GM21723 (cell line): ENCODE measurements at regions not wholly inside any gene's neighbourhood (a gene's known extent, or its start where the extent isn't known, plus 50 kb on each side); places are given as distances from the start of the nearest gene placed in this dataset.
A peak's percentile ranks its signal among the peaks of the same experiment; 100 is the strongest.
"Not testable (repeated sequence)": the region's sequence is repeated elsewhere in the genome, so short reads cannot be mapped to it uniquely, and the experiment has no call there.

Source experiments
- ATAC-seq: cut with Tn5 transposase; IDR thresholded peaks from one replicate; pipeline ENCODE4 v1.9.1; 2021; ENCODE audit warnings: mild to moderate bottlenecking, moderate library complexity; ENCODE audit not compliant: unreplicated experiment

DNA sequence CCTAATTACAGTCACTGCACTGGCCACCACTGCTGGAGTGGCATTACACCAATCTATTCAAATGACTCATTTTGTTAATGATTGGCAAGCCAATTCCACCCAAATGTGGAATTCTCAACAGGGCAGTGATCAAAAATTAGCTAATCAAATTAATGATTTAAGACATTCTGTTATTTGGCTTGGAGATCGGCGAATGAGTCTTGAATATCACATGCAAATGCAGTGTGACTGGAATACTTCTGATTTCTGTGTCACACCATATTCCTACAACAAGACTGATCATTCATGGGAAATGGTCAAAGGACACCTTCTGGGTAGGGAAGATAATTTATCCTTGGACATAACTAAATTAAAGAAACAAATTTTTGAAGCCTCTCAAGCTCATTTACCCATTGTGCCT, 165.1 kb downstream of the IER5 start:
- not testable (repeated sequence) for ATAC-seq

DNA sequence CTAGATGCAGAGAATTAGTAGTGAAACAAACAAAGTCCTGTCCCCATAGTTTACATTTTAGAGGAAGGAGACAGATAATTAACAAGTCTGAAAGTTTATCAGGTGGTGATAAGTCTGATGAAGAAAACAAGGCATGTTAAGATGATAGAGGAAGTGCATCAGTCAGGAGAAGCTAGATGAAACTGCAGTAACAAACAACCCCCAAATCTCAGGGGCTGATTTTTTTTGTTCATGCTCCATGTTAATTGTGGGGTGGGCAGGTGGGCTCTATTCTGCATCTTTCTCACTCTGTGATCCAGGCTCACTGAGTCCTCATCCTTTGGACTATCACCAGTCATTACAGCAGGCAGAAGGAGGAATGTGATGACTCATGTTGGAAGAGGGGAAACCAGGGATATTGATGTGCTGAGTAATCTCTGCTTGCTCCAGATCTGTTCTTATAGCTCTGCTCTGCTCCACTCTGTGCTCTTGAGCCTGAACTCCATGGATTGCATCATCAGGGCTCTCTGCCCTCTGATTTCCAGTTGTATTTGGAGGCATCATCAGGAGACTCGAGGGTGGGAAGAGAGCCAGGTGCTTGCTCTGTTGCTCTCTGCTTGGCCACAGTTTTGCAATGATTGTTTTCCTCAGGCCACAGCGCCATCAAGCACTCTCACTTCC, 166.9 kb downstream of the IER5 start:
- ATAC-seq = no peak

DNA sequence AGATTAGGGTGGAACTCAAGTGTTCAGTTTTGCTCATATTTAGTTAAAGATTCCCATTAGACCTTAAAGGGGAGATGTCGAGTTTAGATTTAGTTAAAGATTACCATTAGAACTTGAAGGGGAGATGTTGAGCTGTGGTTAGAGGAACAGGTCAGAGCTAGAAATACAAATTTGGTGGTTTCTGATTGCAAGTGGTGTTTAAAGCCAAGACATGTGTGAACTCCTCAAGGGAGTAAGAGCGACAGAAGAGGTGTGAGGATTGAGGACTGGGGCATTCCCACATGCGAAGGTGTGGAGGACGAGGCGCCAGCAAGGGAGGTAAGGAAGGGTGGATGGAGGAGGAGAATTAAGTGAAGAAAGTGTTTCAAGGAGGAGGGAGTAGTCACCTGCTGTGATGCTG, 168.6 kb downstream of the IER5 start:
- peak; percentile 57 for ATAC-seq

DNA sequence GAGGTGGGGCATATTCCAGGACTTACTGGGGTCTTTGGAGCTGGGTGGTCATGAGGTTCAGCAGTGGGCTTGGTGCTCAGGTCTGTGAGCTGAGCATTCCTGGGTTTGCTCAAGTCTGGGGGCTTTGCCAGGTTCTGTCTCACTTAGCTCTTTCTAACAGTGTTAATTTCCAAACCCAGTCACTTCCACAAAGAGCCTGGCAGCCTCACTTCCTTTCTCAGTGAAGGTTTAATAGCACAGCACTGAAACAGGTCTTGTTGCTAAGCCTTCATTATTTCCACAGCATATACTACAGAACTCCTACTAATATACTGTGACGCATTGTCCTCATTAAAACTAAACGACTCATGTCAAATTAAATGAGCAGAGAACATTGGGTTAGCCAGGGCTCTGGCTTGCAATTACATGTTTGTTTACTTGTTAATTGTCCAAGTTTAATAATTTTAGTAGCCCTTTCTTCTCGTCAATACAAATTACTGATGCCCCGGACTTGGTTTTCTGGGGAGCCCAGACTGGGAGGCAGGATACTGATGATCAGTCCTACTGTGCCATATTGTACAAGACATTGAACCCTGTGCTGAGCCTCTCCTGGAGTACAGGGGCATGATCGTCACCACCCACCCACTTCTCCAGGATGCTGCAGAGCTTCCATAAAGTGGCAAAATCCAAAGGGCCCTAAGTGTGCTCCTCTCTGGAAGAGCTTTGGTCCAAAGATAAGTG, 170.7 kb downstream of the IER5 start:
- no peak for ATAC-seq

DNA sequence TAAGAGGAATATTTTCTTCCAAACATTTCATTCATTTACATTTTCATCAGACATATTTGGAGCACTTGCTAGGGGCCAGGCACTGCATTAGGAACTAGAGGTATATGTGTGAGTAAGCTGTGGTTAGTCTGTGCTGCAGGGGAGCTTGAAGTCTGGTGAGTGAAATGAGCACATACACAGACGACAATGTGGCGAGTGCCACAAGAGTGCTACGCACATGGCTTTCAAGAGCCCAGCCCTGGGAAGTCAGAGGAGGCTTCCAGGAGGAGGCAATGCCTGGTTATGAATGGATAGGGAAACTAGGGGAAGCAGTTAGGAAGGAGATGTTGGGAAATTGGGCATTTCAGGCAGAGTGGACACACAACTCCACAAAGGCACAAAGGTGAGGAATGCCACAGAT, 171.8 kb downstream of the IER5 start:
- no peak for ATAC-seq

DNA sequence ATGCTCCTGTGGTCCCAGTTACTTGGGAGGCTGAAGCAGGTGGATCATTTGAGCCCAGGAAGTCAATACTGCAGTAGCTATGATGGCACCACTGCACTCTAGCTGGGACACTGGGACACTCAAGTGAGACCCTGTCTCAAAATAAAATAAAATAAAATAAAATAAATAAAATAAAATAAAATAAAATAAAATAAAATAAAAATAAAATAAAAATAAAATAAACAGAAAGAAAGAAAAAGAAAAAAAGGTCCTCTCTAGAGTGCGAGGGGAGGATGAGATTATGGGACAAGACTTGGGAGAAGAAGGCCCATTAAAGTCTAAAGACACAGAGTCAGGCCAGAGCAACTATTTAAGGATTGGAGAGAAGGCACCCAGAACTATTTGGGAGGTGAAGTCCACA, 172.5 kb downstream of the IER5 start:
- no peak for ATAC-seq

DNA sequence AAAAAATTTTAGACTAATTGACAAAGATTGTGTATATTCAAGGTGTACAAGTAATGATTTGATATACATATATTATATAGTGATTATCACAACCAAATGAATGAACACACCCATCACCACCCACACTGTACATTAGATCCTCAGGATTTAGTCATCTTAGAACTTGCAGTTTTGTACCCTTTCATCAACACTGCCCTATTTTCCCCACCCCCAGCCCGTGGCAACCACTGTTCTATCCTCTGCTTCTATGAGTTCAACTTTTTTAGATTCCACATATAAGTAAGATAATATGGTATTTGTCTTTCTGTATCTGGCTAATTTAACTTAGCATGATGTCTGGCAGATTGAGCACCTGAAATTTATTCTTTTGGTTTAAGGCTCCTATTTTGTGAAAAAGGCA, 173.6 kb downstream of the IER5 start:
- no peak for ATAC-seq

DNA sequence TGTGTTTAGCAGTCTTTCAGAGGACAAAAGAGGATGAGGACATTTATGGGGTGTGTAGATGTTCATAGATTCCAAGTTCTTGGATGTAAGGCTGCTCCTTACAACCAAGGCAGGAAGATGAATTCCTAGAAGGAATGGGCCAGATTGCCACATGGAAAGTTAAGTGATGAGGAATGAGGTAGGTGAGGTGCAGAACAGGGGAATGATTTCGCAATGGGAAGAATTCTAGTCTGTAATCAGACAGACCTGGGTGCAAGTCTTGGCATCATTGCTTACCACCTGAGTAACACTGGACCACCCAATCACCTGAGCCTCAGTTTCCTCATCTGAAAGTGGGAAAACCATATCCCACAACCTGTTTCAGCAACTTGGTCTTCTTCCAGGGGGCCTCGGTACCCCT, 174.9 kb downstream of the IER5 start:
- no peak for ATAC-seq

DNA sequence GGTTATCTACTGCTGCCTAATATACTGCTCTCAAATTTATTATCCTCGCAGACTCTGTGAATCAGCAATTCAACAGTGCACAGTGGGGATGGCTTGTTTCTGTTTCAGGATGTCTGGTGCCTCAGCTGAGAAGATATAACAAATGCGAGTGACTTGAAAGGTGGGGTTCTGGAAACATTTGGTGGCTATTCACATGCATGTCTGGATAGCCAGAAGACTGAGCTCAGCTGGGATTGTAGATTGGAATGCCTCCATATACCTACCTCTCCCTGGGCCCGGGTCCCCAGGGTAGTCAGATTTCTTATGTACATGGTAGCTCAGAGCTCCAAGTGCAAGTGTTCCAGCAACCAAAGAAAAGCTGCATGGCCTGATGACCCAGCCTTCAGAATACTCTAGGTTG, 176.3 kb downstream of the IER5 start:
- ATAC-seq = no peak

DNA sequence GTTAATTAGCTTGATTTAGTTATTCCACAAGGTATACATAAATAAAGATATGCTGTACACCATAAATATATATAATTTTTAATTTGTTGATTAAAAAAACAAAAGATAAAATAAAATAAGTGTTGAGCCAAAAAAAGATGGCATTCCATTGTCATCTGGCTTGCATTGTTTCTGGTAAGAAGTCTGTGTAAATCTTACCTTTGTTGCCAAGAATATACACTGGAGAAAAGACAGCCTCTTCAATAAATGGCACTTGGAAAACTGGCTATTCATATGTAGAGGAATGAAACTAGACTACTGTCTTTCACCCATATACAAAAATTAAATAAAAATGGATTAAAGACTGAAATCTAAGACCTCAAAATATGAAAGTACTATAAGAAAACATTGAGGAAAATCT, 196.5 kb downstream of the IER5 start:
- ATAC-seq = no peak

DNA sequence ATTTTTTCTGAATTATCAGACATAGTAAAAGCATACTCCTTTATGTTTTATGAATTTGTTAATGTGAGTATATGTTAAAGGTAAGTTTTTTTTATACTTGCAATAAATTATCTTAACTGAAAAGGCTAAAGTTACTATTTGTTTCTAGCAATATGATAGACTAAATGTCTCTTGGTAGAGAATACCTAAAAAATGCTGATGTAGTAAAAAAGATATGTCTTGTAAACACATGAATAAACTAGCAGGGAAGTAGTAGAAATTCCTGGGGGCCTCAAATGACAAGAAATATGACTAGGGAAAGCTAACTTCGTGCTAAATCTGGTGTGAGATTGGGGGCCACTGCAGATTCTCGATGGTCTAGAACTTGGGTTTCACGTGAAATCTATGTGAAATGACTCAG, 188.1 kb upstream of the CACNA1E start:
- no peak for ATAC-seq

DNA sequence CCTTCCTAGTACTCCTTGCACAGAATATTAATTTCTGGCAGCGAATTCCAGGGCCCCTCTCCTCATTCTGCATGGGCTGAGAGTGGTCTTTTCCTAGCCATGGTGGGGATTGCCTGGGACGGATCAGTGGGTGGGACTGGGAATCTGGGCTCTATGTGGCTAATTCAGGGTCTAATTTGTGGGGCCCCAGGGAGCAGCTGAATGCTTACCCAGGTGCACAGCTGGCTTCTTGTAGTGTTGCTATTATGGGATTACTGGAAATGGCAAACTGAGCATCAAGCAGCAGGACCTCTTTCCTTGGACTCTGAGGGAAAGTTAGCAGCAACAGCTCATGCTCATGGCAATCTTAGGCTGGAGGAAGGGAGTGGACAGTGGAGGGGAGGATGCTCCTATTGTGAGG, 187.1 kb upstream of the CACNA1E start:
- no peak for ATAC-seq

DNA sequence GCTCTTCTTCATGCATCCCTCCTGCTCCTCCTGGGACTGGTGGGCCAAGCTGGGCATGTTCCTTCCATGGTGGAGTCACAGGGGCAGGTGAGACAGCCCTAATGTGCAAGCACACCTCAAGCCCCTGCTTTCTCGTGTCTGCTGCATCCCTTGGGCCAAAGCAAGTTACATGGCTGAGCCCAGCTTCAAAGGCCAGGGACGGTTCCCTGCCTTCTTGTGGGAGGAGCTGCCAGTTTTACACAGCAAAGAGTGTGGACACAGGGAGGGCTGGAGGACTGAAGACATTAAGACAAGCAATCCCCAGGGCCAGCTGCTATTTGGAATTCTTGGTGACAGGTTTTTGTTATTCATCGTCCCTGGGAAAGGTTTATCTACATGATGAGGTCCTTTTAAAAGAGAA, 175.2 kb upstream of the CACNA1E start:
- ATAC-seq = no peak

DNA sequence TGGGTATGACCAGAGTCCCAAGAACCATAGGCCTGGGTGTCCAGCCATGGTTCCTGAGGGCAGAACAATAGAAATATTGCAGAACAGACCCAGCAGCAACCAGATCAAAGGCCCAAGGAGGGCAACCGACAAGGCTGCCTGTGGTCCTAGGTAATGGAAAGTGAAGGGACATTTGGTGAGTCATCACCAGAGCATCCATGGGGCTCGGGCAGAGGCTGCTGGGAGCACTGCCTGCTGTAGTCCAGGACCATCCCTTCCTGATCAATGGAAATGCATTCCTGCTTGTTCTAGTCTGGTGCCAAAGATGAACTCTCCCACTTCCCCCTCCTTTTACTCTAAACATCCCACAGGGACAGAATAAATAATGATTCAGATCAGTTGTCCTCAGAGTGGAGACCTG, 172.8 kb upstream of the CACNA1E start:
- no peak for ATAC-seq

DNA sequence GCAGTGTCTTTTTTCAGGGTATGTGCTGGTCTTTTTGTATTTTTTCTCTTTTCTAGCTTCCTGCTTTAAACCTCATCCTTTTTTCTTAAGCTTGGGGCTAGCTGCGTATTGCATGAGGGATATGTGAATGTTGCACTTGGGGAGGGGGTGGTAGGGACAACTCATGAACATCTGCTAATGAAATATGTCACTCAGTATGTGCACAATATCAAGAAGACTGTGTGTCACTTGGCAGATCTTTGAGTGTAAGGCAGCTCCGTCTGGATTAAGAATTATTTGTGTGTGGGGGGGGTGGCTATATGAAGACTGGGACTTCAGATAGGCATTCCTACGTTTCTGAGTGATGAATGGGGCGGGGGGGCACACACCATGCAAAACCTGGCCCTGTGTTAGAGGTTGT, 170.4 kb upstream of the CACNA1E start:
- no peak for ATAC-seq

DNA sequence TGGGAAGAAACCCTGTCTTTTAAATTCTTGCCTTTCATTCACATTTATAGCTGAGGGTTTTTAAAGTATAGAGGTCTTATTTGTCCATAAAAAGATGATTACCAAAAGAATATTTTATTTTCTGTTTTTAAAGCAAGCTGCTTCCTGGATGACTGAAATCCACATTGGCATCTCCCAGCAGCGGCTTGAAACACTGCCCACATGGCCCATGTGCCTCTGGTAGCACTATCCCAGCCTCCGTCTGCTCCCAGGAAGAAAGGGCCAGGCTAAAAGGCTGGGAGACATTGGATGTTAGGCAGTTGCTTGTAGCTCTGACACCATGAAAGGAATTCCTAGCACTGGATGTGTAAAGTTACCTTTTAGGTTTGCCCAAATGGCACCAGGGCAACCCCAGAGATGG, 169.9 kb upstream of the CACNA1E start:
- ATAC-seq = no peak

DNA sequence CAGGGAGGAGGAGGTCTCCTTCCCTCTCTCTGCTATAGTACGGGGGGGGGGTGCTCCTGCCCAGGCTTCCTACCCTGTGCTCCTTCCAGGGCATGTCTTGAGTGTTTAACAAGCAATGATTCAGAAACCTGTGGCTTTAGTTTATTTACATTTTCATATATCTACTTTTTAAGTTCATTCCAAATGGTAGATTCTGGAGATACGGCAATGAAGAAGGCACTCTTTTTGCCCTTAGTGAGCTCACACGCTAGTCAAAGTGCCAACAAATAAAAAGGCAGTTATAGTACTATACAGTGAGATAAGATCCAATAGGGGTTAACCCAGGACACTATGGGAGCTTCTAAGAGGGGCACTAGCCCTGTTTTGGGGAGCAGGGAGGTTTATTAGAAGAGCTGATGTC, 169.3 kb upstream of the CACNA1E start:
- no peak for ATAC-seq

DNA sequence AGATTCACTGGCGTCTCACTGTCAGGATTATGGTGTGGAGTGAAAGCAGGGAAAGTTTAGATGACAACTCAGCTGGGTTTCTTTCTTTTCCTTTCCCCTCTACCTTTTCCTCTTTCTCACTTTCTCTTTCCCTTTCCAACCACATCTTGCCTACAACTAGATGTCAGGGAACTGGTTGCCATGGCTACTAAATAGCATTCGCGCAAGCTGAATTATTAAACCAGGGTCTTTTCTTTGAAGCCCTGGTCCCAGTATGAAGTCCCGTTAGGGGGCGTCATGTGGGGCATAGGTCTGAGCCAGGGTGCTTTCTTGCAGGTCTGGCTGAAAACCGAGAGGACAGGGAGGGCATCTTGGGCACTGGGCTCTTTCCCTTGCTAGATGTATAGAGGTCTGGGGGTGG, 168.4 kb upstream of the CACNA1E start:
- ATAC-seq = no peak

DNA sequence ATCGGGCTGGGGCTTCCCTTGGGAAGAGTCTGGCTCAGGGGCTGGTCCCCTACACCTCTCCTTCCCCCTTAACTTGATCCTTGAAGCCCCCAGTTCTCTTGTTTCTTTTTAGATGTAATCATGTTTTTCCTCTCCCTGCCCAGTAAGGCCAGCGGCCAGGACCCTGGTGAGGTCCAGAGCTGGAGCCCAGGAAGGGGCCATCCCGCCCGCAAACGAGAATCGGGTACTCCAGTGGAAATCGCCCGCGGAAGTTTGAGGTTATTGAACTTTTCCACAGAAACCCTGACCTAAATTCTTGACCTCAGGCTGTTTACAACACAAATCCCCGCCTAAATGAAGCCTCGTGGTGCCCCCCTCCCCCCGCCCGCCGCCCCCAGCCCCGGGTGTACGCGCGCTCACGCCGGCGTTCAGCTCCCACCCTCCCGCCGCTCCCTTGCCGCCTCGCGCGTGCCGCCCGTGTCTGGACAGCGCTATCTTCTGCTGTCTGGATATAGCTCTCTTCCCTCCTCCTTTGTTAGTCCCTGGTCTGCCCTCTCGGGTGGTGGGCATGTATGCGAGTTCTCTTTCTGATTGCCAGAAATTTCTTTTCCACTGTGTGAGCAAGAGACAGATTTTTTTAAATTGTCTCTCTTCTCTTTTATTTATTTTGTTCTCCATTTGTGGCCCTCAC, 165.9 kb upstream of the CACNA1E start:
- no peak for ATAC-seq

DNA sequence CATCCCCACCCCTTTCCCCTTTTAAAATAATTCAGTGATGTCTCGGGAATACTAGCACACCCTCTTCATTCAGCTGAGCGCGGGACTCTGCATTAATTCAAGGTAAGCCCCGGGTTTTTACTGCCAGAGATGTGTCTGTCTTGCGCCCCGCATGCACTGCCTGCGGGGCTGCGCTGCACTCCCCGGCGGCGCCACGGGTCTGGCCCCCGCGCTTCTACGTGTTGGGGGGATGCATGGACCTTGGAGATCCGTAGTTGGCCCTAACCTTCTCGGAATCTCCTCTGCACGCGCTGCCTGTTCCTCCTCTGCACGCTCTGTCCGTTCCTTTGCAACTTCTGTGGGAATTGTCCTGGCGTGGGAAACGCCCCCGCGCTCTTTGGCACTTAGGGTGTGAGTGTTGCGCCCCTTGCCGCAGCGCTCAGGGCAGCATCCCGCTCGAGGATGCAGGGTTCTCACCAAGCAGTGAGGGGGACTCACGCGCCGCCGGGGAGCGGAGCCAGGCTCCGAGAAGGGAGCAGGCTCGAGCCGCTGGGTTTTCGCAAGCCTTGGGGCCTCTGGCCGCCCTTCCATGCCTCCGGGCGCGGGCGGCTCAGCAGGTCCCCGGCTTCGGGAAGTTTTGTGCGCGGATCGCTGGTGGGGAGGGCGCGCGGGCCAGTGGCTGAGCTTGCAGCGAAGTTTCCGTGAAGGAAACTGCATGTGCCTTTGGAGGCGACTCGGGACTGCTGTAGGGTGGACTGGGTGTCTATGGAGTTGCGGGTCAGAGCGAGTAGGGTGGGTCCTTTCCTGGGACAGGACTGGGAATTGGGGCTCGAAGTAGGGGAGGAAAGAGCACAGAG, 165.1 kb upstream of the CACNA1E start:
- no peak for ATAC-seq

DNA sequence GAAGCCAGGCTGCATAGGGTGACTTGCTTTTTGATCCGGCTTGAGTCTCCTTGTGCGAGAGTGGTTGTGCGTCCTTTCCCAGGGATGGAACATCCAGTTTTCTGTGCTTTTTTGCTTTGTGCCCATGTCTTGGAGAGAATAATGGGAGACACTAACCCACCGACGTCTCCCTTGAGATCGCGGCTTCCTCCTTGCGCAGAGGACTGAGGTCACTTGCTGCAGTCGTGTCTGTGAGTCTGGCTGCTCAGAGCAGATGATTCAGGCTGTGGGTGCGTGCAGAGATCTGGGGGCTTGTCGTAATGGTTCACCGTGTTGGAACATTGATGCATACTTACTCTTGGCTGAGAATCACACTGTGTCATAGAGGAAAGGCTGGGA, 164.5 kb upstream of the CACNA1E start:
- ATAC-seq = no peak

DNA sequence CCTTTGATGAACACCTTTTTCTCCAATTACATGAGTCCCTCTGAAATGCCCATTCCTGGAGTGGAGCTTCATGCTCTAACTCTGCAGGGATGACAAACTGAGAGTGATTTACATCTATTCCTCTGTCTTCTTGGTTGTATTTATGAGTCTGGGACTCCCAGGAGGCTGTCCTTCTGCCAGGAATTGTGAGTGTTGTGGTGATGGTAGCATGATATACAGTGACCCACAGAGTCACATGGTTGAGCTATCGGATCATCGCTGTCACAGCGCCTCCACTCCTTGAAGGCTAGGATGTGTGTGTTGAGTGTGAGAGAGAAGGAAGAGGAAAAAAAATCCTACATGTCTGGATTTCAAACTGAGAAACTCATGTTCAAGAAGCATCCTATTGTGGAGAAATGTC, 163.4 kb upstream of the CACNA1E start:
- ATAC-seq = no peak
